Tibial nerve (tissue), 4 donors: ENCODE measurements at regions not wholly inside any gene's neighbourhood (a gene's known extent, or its start where the extent isn't known, plus 50 kb on each side); places are given as distances from the start of the nearest gene placed in this dataset.

ENCODE experiments used
- EP300 ChIP-seq, 2 donors: sonication (generic); formaldehyde crosslinking; IDR thresholded peaks; one replicate each; pipeline ENCODE4 v1.6.1; 2017; ENCODE audit warnings: antibody characterized with exemption in 2 of 2, mild to moderate bottlenecking in 1 of 2
- POLR2A ChIP-seq, 2 donors: fragments of 450-650 bp; IDR thresholded peaks; one replicate each; pipeline ENCODE4 v1.6.1; 2017; ENCODE audit warnings: antibody characterized with exemption in 2 of 2, mild to moderate bottlenecking in 2 of 2, moderate library complexity in 2 of 2
- TF ChIP-seq, protein P1 (sequence below), 5 experiments: fragments of 200-600 bp in 3 of 5; fragments of 450-650 bp in 2 of 5; sonication (generic) in 3 of 5; IDR thresholded peaks; one replicate each; pipeline ENCODE4 v1.5.1; 2016 to 2019; ENCODE audit warnings: antibody characterized with exemption in 5 of 5, mild to moderate bottlenecking in 3 of 5, moderate library complexity in 2 of 5

- TF ChIP-seq POLR2A (IDR thresholded peaks at IDR 0.05) (no peak), EP300 (IDR thresholded peaks at IDR 0.05) (no peak)
- TF ChIP-seq, protein P1, sequence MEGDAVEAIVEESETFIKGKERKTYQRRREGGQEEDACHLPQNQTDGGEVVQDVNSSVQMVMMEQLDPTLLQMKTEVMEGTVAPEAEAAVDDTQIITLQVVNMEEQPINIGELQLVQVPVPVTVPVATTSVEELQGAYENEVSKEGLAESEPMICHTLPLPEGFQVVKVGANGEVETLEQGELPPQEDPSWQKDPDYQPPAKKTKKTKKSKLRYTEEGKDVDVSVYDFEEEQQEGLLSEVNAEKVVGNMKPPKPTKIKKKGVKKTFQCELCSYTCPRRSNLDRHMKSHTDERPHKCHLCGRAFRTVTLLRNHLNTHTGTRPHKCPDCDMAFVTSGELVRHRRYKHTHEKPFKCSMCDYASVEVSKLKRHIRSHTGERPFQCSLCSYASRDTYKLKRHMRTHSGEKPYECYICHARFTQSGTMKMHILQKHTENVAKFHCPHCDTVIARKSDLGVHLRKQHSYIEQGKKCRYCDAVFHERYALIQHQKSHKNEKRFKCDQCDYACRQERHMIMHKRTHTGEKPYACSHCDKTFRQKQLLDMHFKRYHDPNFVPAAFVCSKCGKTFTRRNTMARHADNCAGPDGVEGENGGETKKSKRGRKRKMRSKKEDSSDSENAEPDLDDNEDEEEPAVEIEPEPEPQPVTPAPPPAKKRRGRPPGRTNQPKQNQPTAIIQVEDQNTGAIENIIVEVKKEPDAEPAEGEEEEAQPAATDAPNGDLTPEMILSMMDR (IDR thresholded peaks at IDR 0.05) = no peak
Observed at GRCh38 chr11:133698654-133699053, 146.7 kb downstream of the SPATA19 start.
